SK-N-SH treated with all-trans-retinoic acid at 6 μM for 48 hours (cell line): ENCODE measurements at regions not wholly inside any gene's neighbourhood (a gene's known extent, or its start where the extent isn't known, plus 50 kb on each side); places are given as distances from the start of the nearest gene placed in this dataset.

ENCODE experiments used
- ATAC-seq: fragments of 200-7000 bp; cut with Tn5 transposase; 3 replicates; pipeline ENCODE4 v1.9.1; 2020; ENCODE audit warnings: mild to moderate bottlenecking, moderate library complexity
- ARNTL ChIP-seq: fragments of 450-650 bp; formaldehyde crosslinking; IDR thresholded peaks from 2 replicates; pipeline ENCODE4 v1.5.0; 2020; ENCODE audit warnings: low read depth, mild to moderate bottlenecking, moderate library complexity, borderline replicate concordance
- BACH2 ChIP-seq: fragments of 250-450 bp; sonication (Bioruptor Pico); IDR thresholded peaks from 2 replicates; pipeline ENCODE4 v1.9.0; 2021; ENCODE audit warnings: mild to moderate bottlenecking, borderline replicate concordance
- CREB5 ChIP-seq: fragments of 250-450 bp; sonication (Bioruptor Pico); IDR thresholded peaks from 2 replicates; pipeline ENCODE4 v1.5.1; 2020; ENCODE audit warnings: low read depth, mild to moderate bottlenecking, moderate library complexity
- CSDC2 ChIP-seq: fragments of 250-450 bp; sonication (Bioruptor Pico); IDR thresholded peaks from 2 replicates; pipeline ENCODE4 v1.5.0; 2020; ENCODE audit warnings: mild to moderate bottlenecking, moderate library complexity
- CSRNP3 ChIP-seq: fragments of 250-450 bp; sonication (Bioruptor Pico); IDR thresholded peaks from 2 replicates; pipeline ENCODE4 v1.5.1; 2021; ENCODE audit warnings: mild to moderate bottlenecking, moderate library complexity
- ESRRG ChIP-seq: fragments of 250-450 bp; sonication (Bioruptor Pico); IDR thresholded peaks from 2 replicates; pipeline ENCODE4 v1.6.1; 2021; ENCODE audit warnings: mild to moderate bottlenecking
- GLIS3 ChIP-seq: fragments of 250-450 bp; sonication (Bioruptor Pico); IDR thresholded peaks from 2 replicates; pipeline ENCODE4 v1.5.0; 2020; ENCODE audit warnings: mild to moderate bottlenecking, moderate library complexity
- ISL1 ChIP-seq: fragments of 250-450 bp; sonication (Bioruptor Pico); IDR thresholded peaks from 2 replicates; pipeline ENCODE4 v2.1.2; 2022; ENCODE audit warnings: mild to moderate bottlenecking, moderate library complexity
- OSR1 ChIP-seq: fragments of 250-450 bp; sonication (Bioruptor Pico); IDR thresholded peaks from 2 replicates; pipeline ENCODE4 v1.8.0; 2022; ENCODE audit warnings: moderate library complexity, mild to moderate bottlenecking, inconsistent platforms
- PATZ1 ChIP-seq: fragments of 250-450 bp; sonication (Bioruptor Pico); IDR thresholded peaks from 2 replicates; pipeline ENCODE4 v1.8.0; 2020; ENCODE audit warnings: mild to moderate bottlenecking, moderate library complexity, borderline replicate concordance
- POU6F1 ChIP-seq: fragments of 250-450 bp; sonication (Bioruptor Pico); IDR thresholded peaks from 2 replicates; pipeline ENCODE4 v1.8.0; 2021; ENCODE audit warnings: low read depth, mild to moderate bottlenecking, moderate library complexity, borderline replicate concordance
- PPARA ChIP-seq: fragments of 250-450 bp; sonication (Bioruptor Pico); IDR thresholded peaks from 2 replicates; pipeline ENCODE4 v1.5.0; 2020; ENCODE audit warnings: mild to moderate bottlenecking, borderline replicate concordance
- RARB ChIP-seq: fragments of 250-450 bp; sonication (Bioruptor Pico); IDR thresholded peaks from 2 replicates; pipeline ENCODE4 v1.8.0; 2021; ENCODE audit warnings: mild to moderate bottlenecking, moderate library complexity
- TCF4 ChIP-seq: fragments of 250-450 bp; sonication (Bioruptor Pico); IDR thresholded peaks from 2 replicates; pipeline ENCODE4 v1.8.0; 2021; ENCODE audit warnings: mild to moderate bottlenecking, moderate library complexity, borderline replicate concordance
- TSHZ2 ChIP-seq: fragments of 250-450 bp; sonication (Bioruptor Pico); IDR thresholded peaks from 2 replicates; pipeline ENCODE4 v1.5.0; 2020; ENCODE audit warnings: mild to moderate bottlenecking, moderate library complexity
- ZFP3 ChIP-seq: fragments of 250-450 bp; sonication (Bioruptor Pico); IDR thresholded peaks from 2 replicates; pipeline ENCODE4 v1.5.0; 2020; ENCODE audit warnings: mild to moderate bottlenecking, moderate library complexity
- ZFP30 ChIP-seq: fragments of 450-650 bp; formaldehyde crosslinking; IDR thresholded peaks from 2 replicates; pipeline ENCODE4 v1.5.0; 2022; ENCODE audit warnings: mild to moderate bottlenecking, moderate library complexity
- ZNF8 ChIP-seq: fragments of 450-650 bp; formaldehyde crosslinking; IDR thresholded peaks from 2 replicates; pipeline ENCODE4 v1.5.0; 2020; ENCODE audit warnings: mild to moderate bottlenecking, moderate library complexity

- no peak for ATAC-seq
- TF ChIP-seq ARNTL (CRISPR knock-in tag) (no peak), CREB5 (CRISPR knock-in tag) (no peak), ZFP30 (CRISPR knock-in tag) (no peak), TCF4 (CRISPR knock-in tag) (no peak), ZNF8 (CRISPR knock-in tag) (no peak), GLIS3 (CRISPR knock-in tag) (no peak), RARB (CRISPR knock-in tag) (no peak), POU6F1 (CRISPR knock-in tag) (no peak)
Observed at GRCh38 chr2:129164220-129164949, 815.1 kb upstream of the RAB6C start.

- TF ChIP-seq OSR1 (CRISPR knock-in tag): no peak
- TF ChIP-seq ZFP30 (CRISPR knock-in tag): no peak
- TF ChIP-seq ESRRG (CRISPR knock-in tag): no peak
- TF ChIP-seq CSDC2 (CRISPR knock-in tag): no peak
- no peak for TF ChIP-seq PATZ1 (CRISPR knock-in tag)
- TF ChIP-seq ZFP3 (CRISPR knock-in tag): no peak
- TF ChIP-seq CSRNP3 (CRISPR knock-in tag): no peak
- no peak for TF ChIP-seq GLIS3 (CRISPR knock-in tag)
- no peak for TF ChIP-seq CREB5 (CRISPR knock-in tag)
- no peak for TF ChIP-seq TSHZ2 (CRISPR knock-in tag)
- TF ChIP-seq ISL1 (CRISPR knock-in tag): no peak
- TF ChIP-seq PPARA (CRISPR knock-in tag): no peak
- no peak for TF ChIP-seq BACH2 (CRISPR knock-in tag)
- TF ChIP-seq POU6F1 (CRISPR knock-in tag): no peak
Observed at GRCh38 chr2:129165006-129165405, 814.5 kb upstream of the RAB6C start.

More at GRCh38 chr2:129165006-129165405, 814.5 kb upstream of the RAB6C start:
- no peak for ATAC-seq
